HCT116 (cell line): ENCODE measurements at regions not wholly inside any gene's neighbourhood (a gene's known extent, or its start where the extent isn't known, plus 50 kb on each side); places are given as distances from the start of the nearest gene placed in this dataset.

Experiments used
- CBX3 ChIP-seq: IDR thresholded peaks from 2 replicates; pipeline ENCODE4 v1.6.1; 2012; ENCODE audit warnings: low read depth
- CTCF ChIP-seq, 3 experiments: fragments of 200-600 bp in 1 of 3; sonication (generic) in 1 of 3; IDR thresholded peaks in 2 of 3; conservative IDR thresholded peaks in 1 of 3; 2 replicates each; pipeline ENCODE4 v1.5.1; 2012 to 2017; ENCODE audit warnings: low read depth in 2 of 3, low read length in 2 of 3, antibody characterized with exemption in 1 of 3, borderline replicate concordance in 1 of 3, control low read depth in 1 of 3, mild to moderate bottlenecking in 1 of 3, mixed read lengths in 1 of 3, mixed run types in 1 of 3, moderate library complexity in 1 of 3; ENCODE audit not compliant: insufficient read depth in 1 of 3
- POLR2A ChIP-seq: IDR thresholded peaks from 2 replicates; pipeline ENCODE4 v1.7.0; 2011; ENCODE audit warnings: borderline replicate concordance; ENCODE audit not compliant: insufficient read depth, insufficient read length; ENCODE audit errors: extremely low read depth
- YY1 ChIP-seq: IDR thresholded peaks from 2 replicates; pipeline ENCODE4 v1.6.1; 2011; ENCODE audit warnings: low read length, low read depth, moderate library complexity, mild to moderate bottlenecking; ENCODE audit not compliant: insufficient replicate concordance; ENCODE audit errors: extremely low read depth
- ZFX ChIP-seq: fragments of 450-650 bp; IDR thresholded peaks from 2 replicates; pipeline ENCODE4 v1.6.1; 2017
- TF ChIP-seq, protein P1 (sequence below): IDR thresholded peaks from 2 replicates; pipeline ENCODE4 v1.6.1; 2012

DNA sequence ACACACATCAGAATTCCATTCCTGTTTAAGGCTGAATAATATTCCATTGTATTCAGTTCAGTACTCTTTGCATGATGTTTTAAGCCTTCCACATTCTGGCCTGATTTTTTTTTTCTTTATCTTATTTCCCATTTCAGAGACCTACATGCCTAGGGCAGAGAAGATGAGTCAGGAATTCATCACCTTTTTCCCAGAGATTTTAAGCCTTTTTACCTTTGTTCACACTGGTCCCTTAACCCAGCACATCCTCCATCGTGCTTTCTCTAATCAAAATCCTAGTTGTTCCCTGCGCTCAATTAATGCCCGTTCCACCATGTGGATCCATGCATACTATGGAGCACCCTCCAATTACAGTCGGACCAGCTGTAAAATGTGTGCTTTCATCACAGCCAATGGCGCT, 245.1 kb downstream of the DHX15 start:
- TF ChIP-seq CTCF (IDR thresholded peaks at IDR 0.05 in 2 of 3, conservative IDR thresholded peaks at IDR 0.05 in 1 of 3; ENCODE audit: borderline replicate concordance in 1 of 3, insufficient read depth in 1 of 3, low read depth in 2 of 3, low read length in 2 of 3) (no peak), CBX3 (no peak), YY1 (no peak), POLR2A (no peak), ZFX (no peak)
- TF ChIP-seq, protein P1, sequence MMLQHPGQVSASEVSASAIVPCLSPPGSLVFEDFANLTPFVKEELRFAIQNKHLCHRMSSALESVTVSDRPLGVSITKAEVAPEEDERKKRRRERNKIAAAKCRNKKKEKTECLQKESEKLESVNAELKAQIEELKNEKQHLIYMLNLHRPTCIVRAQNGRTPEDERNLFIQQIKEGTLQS = no peak
